K562 (cell line): ENCODE measurements at regions not wholly inside any gene's neighbourhood (a gene's known extent, or its start where the extent isn't known, plus 50 kb on each side); places are given as distances from the start of the nearest gene placed in this dataset.

Experiments used
- ATAC-seq: fragments of 200-7000 bp; cut with Tn5 transposase; 3 replicates; pipeline ENCODE4 v1.9.1; 2020; ENCODE audit warnings: moderate library complexity
- BruUV-seq: library from RNA; stranded (reverse); fragments of 400-500 nt; replicated peaks from 2 replicates; lab custom pipeline; 2021; lab: Mats Ljungman, UMichigan
- CTCF ChIA-PET: fragments of 300-600 bp; formaldehyde crosslinking; extraction: SDS; loops from one replicate; lab custom pipeline; 2021; ENCODE audit warnings: low intra/inter-chr PET ratio; lab: Yijun Ruan, JAX
- POLR2A ChIA-PET: fragments of 300-600, 350-650 bp; sonication (Branson Sonifier 250); formaldehyde crosslinking; extraction: SDS; loops from one replicate; lab custom pipeline; 2021; ENCODE audit warnings: antibody characterized with exemption, inconsistent platforms; lab: Yijun Ruan, JAX
- DNase-seq, 4 experiments: peaks; one replicate each; pipeline versions ENCODE4 v3.0.0 to v3.0.0-alpha.2; 2011 to 2018; ENCODE audit warnings: low spot score in 3 of 4, mixed read lengths in 3 of 4; ENCODE audit errors: extremely low read depth in 1 of 4
- FAIRE-seq: peaks from 2 replicates; lab custom pipeline; 2011; peaks lifted over from hg19 to GRCh38; lab: Jason Lieb, UNC
- H2AFZ ChIP-seq: 2 replicates; pipeline ENCODE4 v1.6.0; 2011; ENCODE audit warnings: low read depth, low read length, control low read depth, inconsistent platforms
- H3K27ac ChIP-seq: fragments of 200-600 bp; 3 replicates; pipeline ENCODE4 v1.8.0; 2011; ENCODE audit warnings: low read depth, mild to moderate bottlenecking, control low read depth, inconsistent platforms, low read length, moderate library complexity, mixed read lengths; ENCODE audit errors: extremely low read depth
- H3K27me3 ChIP-seq, 2 experiments: fragments of 300-600 bp in 1 of 2; 2 replicates in 1 of 2; 3 replicates in 1 of 2; pipeline versions ENCODE4 v1.6.0 to v1.8.0; 2011; ENCODE audit warnings: inconsistent platforms in 2 of 2, low read length in 2 of 2, mild to moderate bottlenecking in 1 of 2, mixed read lengths in 1 of 2, moderate library complexity in 1 of 2; ENCODE audit not compliant: control insufficient read depth in 2 of 2, insufficient read depth in 2 of 2
- H3K36me3 ChIP-seq: fragments of 300-600 bp; 3 replicates; pipeline ENCODE4 v1.8.0; 2011; ENCODE audit warnings: mild to moderate bottlenecking, low read length, inconsistent platforms; ENCODE audit not compliant: control insufficient read depth, insufficient read depth
- H3K4me1 ChIP-seq, 2 experiments: fragments of 200-600 bp in 1 of 2; replicated peaks in 1 of 2; 2 replicates in 1 of 2; 3 replicates in 1 of 2; pipeline versions ENCODE4 v1.5.1 to v1.8.0; 2011; ENCODE audit warnings: inconsistent platforms in 2 of 2, low read length in 2 of 2, mild to moderate bottlenecking in 1 of 2, mixed read lengths in 1 of 2, moderate library complexity in 1 of 2; ENCODE audit not compliant: control insufficient read depth in 2 of 2, insufficient read depth in 2 of 2
- H3K4me2 ChIP-seq: 2 replicates; pipeline ENCODE4 v1.6.1; 2011; ENCODE audit warnings: low read length, control low read depth, inconsistent platforms, mixed read lengths; ENCODE audit not compliant: insufficient read depth
- H3K4me3 ChIP-seq: fragments of 200-600 bp; sonication (generic), shearing (Covaris generic); 2 replicates; pipeline ENCODE4 v1.5.1; 2016; ENCODE audit warnings: control low read depth, inconsistent platforms
- H3K79me2 ChIP-seq: fragments of 200-600 bp; 3 replicates; pipeline ENCODE4 v1.8.0; 2011; ENCODE audit warnings: low read length, inconsistent platforms; ENCODE audit not compliant: control insufficient read depth, insufficient read depth
- H3K9ac ChIP-seq, 2 experiments: 2 replicates each; pipeline versions ENCODE4 v1.6.0 to v1.6.1; 2011; ENCODE audit warnings: low read depth in 2 of 2, low read length in 2 of 2, control low read depth in 1 of 2, inconsistent platforms in 1 of 2, mild to moderate bottlenecking in 1 of 2, mixed read lengths in 1 of 2; ENCODE audit not compliant: insufficient read depth in 1 of 2
- H3K9me1 ChIP-seq: one replicate; pipeline ENCODE4 v1.6.0; 2011; ENCODE audit warnings: inconsistent platforms, mild to moderate bottlenecking, low read length, moderate library complexity; ENCODE audit not compliant: control insufficient read depth, insufficient read depth
- H3K9me3 ChIP-seq: replicated peaks from 2 replicates; pipeline ENCODE4 v1.5.1; 2011; ENCODE audit warnings: low read depth, low read length, inconsistent platforms; ENCODE audit not compliant: control insufficient read depth, insufficient read depth
- H4K20me1 ChIP-seq: replicated peaks from 2 replicates; pipeline ENCODE4 v1.6.1; 2011; ENCODE audit warnings: low read length, inconsistent platforms, mixed read lengths; ENCODE audit not compliant: control insufficient read depth, insufficient read depth
- ELF4 ChIP-seq: fragments of 450-650 bp; formaldehyde crosslinking; IDR thresholded peaks from 2 replicates; pipeline ENCODE4 v1.4.0; 2022; ENCODE audit warnings: missing genetic modification characterization
- GTF2E2 ChIP-seq: fragments of 200-800 bp; sonication (Bioruptor generic); IDR thresholded peaks from 2 replicates; pipeline ENCODE4 v1.6.1; 2016; ENCODE audit warnings: missing genetic modification characterization, missing compliant biosample characterization
- SMARCB1 ChIP-seq: IDR thresholded peaks from 2 replicates; pipeline ENCODE4 v1.6.1; 2011; ENCODE audit warnings: improper control_type of control experiment, low read depth; ENCODE audit not compliant: insufficient read length
- TEAD4 ChIP-seq, 2 experiments: sonication (generic) in 1 of 2; formaldehyde crosslinking in 1 of 2; IDR thresholded peaks; 2 replicates each; pipeline versions ENCODE4 v1.6.1 to v1.8.0; 2012 to 2022; ENCODE audit warnings: borderline replicate concordance in 1 of 2, inconsistent platforms in 1 of 2, low read length in 1 of 2, mild to moderate bottlenecking in 1 of 2, missing genetic modification reagents in 1 of 2
- ZNF57 ChIP-seq: fragments of 450-650 bp; formaldehyde crosslinking; IDR thresholded peaks from 2 replicates; pipeline ENCODE4 v1.4.0; 2020; ENCODE audit warnings: mild to moderate bottlenecking, moderate library complexity
- WGBS: fragments of 100-300 bp; shearing (Covaris generic); methylation state at CpG from one replicate; pipeline ENCODE4 v1.1.6; 2016; ENCODE audit warnings: low coverage, mixed read lengths; ENCODE audit not compliant: insufficient coverage; ENCODE audit errors: missing lambda C conversion rate; 5-methylcytosine and 5-hydroxymethylcytosine counted together
- in situ Hi-C: fragments of 300-500 bp; cut with MboI; formaldehyde crosslinking; loops from 4 replicates; pipeline ENCODE4 v1.15.0; 2018; ENCODE audit warnings: inconsistent platforms, mixed read lengths
- intact Hi-C: fragments of 100-400 bp; cut with micrococcal nuclease; formaldehyde crosslinking; loops from 2 replicates; pipeline ENCODE4 v1.14.2; 2022

GRCh38 chr5:109487753-109488420, 78.1 kb upstream of the PJA2 start:
- H3K79me2 ChIP-seq, result no peaks in the 10 kb centered on the region
- DNase-seq, result no peak
- H4K20me1 ChIP-seq, result no peaks in the 10 kb centered on the region
- H3K9me1 ChIP-seq, result no peaks in the 10 kb centered on the region
- TF ChIP-seq TEAD4 (IDR thresholded peaks at IDR 0.05; ENCODE audit: low read length) (no peak), TEAD4 (CRISPR knock-in tag; IDR thresholded peaks at IDR 0.05; ENCODE audit: borderline replicate concordance) (no peak), ZNF57 (CRISPR knock-in tag) (no peak), ELF4 (CRISPR knock-in tag) (no peak), GTF2E2 (no peak), SMARCB1 (no peak)
- TF ChIP-seq, all 486 proteins: peak for 0
- H3K4me1 ChIP-seq, result no peaks in the 10 kb centered on the region
- POLR2A ChIA-PET, result no interaction called here
- no TSS peak for BruUV-seq
- no peaks in the 10 kb centered on the region for H3K36me3 ChIP-seq
- CTCF ChIA-PET, result no interaction called here
- H3K4me3 ChIP-seq, result no peak overlapping the region
- peaks cover 0 to 16% of the 10 kb centered on the region in 2 experiments; a peak in 1 of 5 replicates for H3K27me3 ChIP-seq
- no peak overlapping the region for H3K4me2 ChIP-seq
- intact Hi-C loops (no loop called here), in situ Hi-C loops (no loop called here)
- H3K9ac ChIP-seq, result no peak overlapping the region
- no peaks in the 10 kb centered on the region for H3K9me3 ChIP-seq
- no peak overlapping the region for H3K27ac ChIP-seq
- ATAC-seq, result no peak
- no peak overlapping the region for H2AFZ ChIP-seq
- FAIRE-seq, result no peak
- 42% methylated on average over 19 of the region's 65 CpGs for whole genome bisulfite sequencing
